ENCODE measurements at regions not wholly inside any gene's neighbourhood (a gene's known extent, or its start where the extent isn't known, plus 50 kb on each side); places are given as distances from the start of the nearest gene placed in this dataset.
"Not testable (repeated sequence)": the region's sequence is repeated elsewhere in the genome, so short reads cannot be mapped to it uniquely, and the experiment has no call there.

DNA sequence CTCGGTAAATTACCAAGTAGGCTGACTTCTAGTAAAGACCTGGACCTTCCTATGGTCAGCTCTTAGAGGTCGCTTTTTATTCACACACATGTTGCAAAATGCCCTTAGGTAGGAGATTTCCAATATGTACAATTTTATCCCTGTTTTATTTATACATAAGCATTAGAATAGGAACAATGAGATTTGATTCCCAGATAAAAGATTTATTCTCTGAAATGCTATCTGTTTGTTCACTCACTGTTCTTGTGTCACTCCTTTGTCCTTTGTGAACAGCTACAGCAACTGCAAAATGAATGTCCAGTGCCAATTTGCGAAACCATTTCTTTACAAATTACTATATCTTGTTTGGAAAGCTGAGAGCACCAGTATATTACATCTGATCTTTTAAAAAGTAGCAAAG is 991.5 kb upstream of the TYRP1 start:
- Histone ChIP-seq H3K9me3 (no peaks in the 10 kb centered on the region), H3K4me3 (no peak overlapping the region), H3K36me3 (no peaks in the 10 kb centered on the region), H3K4me1 (no peaks in the 10 kb centered on the region), H3K27ac (no peak overlapping the region), H3K27me3 (no peaks in the 10 kb centered on the region)
- DNase-seq (no peak), ATAC-seq (no peak)
- in situ Hi-C loops (cut with MboI; ENCODE audit: low sequenced_read_pairs in 4 of 4) = no loop called here
- intact Hi-C loops (cut with DNase I; ENCODE audit: low total_unique reads) = no loop called here
- TF ChIP-seq POLR2A (IDR thresholded peaks at IDR 0.05) = no peak
- TF ChIP-seq, protein P1, sequence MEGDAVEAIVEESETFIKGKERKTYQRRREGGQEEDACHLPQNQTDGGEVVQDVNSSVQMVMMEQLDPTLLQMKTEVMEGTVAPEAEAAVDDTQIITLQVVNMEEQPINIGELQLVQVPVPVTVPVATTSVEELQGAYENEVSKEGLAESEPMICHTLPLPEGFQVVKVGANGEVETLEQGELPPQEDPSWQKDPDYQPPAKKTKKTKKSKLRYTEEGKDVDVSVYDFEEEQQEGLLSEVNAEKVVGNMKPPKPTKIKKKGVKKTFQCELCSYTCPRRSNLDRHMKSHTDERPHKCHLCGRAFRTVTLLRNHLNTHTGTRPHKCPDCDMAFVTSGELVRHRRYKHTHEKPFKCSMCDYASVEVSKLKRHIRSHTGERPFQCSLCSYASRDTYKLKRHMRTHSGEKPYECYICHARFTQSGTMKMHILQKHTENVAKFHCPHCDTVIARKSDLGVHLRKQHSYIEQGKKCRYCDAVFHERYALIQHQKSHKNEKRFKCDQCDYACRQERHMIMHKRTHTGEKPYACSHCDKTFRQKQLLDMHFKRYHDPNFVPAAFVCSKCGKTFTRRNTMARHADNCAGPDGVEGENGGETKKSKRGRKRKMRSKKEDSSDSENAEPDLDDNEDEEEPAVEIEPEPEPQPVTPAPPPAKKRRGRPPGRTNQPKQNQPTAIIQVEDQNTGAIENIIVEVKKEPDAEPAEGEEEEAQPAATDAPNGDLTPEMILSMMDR (IDR thresholded peaks at IDR 0.05 in 4 of 5, conservative IDR thresholded peaks at IDR 0.05 in 1 of 5) = no peak

DNA sequence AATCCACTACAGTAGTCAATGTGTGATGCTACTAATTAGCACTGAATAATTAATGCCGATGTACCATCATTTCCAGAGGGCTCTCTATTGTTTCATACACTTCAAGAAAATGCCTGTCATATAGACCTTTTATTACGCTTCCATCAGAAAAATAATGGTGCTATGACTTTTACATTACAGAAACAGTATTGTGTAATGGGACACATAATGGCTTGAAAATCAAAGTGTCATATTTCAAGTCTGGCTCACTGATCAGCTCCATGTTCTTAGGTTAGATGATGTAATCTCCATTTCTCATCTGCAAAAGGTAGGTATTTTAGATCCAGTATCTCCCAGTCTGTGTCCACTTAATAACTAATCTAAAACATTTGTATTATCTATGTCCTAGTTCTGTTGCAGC is 990.6 kb upstream of the TYRP1 start:
- Histone ChIP-seq H3K27ac (no peak overlapping the region), H3K4me1 (no peaks in the 10 kb centered on the region), H3K27me3 (no peaks in the 10 kb centered on the region), H3K36me3 (no peaks in the 10 kb centered on the region), H3K4me3 (no peak overlapping the region), H3K9me3 (no peaks in the 10 kb centered on the region)
- intact Hi-C loops (cut with DNase I; ENCODE audit: low total_unique reads) (no loop called here), in situ Hi-C loops (cut with MboI; ENCODE audit: low sequenced_read_pairs in 4 of 4) (no loop called here)
- no peak for ATAC-seq
- TF ChIP-seq, protein P1 (IDR thresholded peaks at IDR 0.05 in 4 of 5, conservative IDR thresholded peaks at IDR 0.05 in 1 of 5) = no peak
- TF ChIP-seq POLR2A (IDR thresholded peaks at IDR 0.05) = no peak
- no peak for DNase-seq

DNA sequence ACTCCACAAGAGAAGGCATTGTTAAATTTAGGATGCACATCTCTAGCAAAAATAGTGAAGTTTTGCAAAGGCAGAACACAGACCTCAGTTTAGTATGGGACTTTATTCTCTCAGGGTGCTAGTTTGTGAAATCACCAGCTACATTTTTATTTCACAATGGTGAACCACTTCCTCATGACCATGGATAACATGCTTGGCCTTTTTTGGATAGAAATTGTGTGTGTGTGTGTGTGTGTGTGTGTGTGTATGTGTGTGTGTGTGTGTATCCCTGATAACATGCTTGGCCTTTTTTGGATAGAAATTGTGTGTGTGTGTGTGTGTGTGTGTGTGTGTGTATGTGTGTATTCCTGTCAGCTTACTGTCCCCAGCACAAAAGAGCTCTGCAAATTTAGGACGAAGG is 989.0 kb upstream of the TYRP1 start:
- H3K27ac ChIP-seq; in situ Hi-C loops (cut with MboI; ENCODE audit: low sequenced_read_pairs in 4 of 4); intact Hi-C loops (cut with DNase I; ENCODE audit: low total_unique reads); H3K4me1 ChIP-seq; H3K4me3 ChIP-seq; H3K27me3 ChIP-seq; ATAC-seq; H3K9me3 ChIP-seq; H3K36me3 ChIP-seq; DNase-seq: not testable (repeated sequence)

DNA sequence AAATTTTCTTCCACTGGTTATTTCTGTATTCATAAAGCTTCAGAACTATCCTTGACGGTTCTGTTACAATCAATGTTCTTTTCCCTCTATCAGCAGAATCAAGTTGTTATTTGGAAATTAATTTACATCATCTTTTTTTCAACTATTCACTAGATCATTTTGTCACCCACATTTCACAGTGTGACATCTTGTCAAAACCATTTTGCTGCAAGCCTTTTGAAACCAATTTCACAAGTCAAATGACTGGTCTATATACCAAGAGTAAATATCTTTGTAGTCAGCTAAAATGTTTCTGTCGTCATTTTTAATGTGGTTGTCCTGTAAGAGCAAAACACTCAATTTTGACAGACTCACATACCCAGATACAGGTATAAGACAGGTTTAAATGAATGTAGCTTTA is 984.3 kb upstream of the TYRP1 start:
- Histone ChIP-seq H3K9me3 (no peaks in the 10 kb centered on the region), H3K4me1 (no peaks in the 10 kb centered on the region), H3K27me3 (no peaks in the 10 kb centered on the region), H3K36me3 (no peaks in the 10 kb centered on the region), H3K27ac (no peak overlapping the region), H3K4me3 (no peak overlapping the region)
- intact Hi-C loops (cut with DNase I; ENCODE audit: low total_unique reads) = no loop called here
- in situ Hi-C loops (cut with MboI; ENCODE audit: low sequenced_read_pairs in 4 of 4) = no loop called here
- DNase-seq = no peak
- no peak for TF ChIP-seq POLR2A (IDR thresholded peaks at IDR 0.05)
- ATAC-seq = no peak

DNA sequence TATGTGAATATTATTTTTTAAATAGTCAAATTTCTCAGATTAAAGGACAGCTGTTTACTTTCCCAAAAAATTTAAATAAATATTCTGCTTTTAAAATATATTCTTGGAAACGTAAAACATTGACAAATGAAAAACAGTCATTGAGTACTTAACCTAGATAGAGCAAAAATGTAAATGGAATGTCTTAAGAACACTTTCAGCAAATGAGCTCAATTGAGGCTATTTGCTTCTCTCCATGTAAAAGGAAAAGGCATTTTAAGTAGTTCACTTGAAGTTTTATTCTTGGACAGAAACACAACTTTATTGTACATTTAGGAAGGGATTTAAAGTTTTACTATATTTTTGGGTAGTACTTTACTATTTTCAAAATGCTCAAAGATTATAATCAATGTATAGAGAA is 983.6 kb upstream of the TYRP1 start:
- in situ Hi-C loops (cut with MboI; ENCODE audit: low sequenced_read_pairs in 4 of 4) = no loop called here
- Histone ChIP-seq H3K4me1 (no peaks in the 10 kb centered on the region), H3K4me3 (no peak overlapping the region), H3K36me3 (no peaks in the 10 kb centered on the region), H3K27me3 (no peaks in the 10 kb centered on the region), H3K9me3 (no peaks in the 10 kb centered on the region), H3K27ac (no peak overlapping the region)
- ATAC-seq = no peak
- no peak for TF ChIP-seq POLR2A (IDR thresholded peaks at IDR 0.05)
- TF ChIP-seq, protein P1 (IDR thresholded peaks at IDR 0.05 in 4 of 5, conservative IDR thresholded peaks at IDR 0.05 in 1 of 5) = no peak
- intact Hi-C loops (cut with DNase I; ENCODE audit: low total_unique reads) = no loop called here
- DNase-seq = no peak

DNA sequence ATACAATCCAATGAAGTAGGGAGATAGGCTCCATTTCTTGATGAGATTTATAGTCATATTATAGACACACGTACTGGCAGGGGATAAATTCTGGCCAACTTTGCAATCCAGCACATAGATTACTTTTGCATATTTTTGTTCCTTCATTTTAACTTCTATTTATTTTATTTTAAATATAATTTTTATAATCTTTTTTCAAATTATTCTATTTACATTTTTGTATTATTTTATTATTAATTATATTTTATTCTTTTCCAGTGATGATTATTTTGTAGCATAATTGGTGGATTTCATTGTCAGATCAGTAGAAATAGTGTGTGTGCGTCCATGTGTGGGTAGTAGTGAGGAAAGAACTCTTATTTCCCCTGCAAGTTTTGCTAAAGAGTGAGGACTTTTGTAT is 980.1 kb upstream of the TYRP1 start:
- no peak for DNase-seq
- in situ Hi-C loops (cut with MboI; ENCODE audit: low sequenced_read_pairs in 4 of 4) (no loop called here), intact Hi-C loops (cut with DNase I; ENCODE audit: low total_unique reads) (no loop called here)
- no peak for TF ChIP-seq POLR2A (IDR thresholded peaks at IDR 0.05)
- TF ChIP-seq, protein P1 (IDR thresholded peaks at IDR 0.05 in 4 of 5, conservative IDR thresholded peaks at IDR 0.05 in 1 of 5) = no peak
- no peaks in the 10 kb centered on the region for H3K9me3 ChIP-seq
- no peak for ATAC-seq
- no peaks in the 10 kb centered on the region for H3K27me3 ChIP-seq
- no peak overlapping the region for H3K4me3 ChIP-seq
- no peaks in the 10 kb centered on the region for H3K36me3 ChIP-seq
- H3K27ac ChIP-seq = no peak overlapping the region
- no peaks in the 10 kb centered on the region for H3K4me1 ChIP-seq
